HG02852 (cell line): ENCODE measurements at regions not wholly inside any gene's neighbourhood (a gene's known extent, or its start where the extent isn't known, plus 50 kb on each side); places are given as distances from the start of the nearest gene placed in this dataset.

ENCODE experiments used
- ATAC-seq: cut with Tn5 transposase; IDR thresholded peaks from one replicate; pipeline ENCODE4 v1.9.1; 2021; ENCODE audit warnings: mild to moderate bottlenecking, moderate library complexity; ENCODE audit not compliant: unreplicated experiment

- ATAC-seq, result no peak
Measured at GRCh38 chr16:55949518-55949917, 74.3 kb upstream of the CES5A start.

GRCh38 chr16:55948230-55948629 lies 73.1 kb upstream of the CES5A start:
- no peak for ATAC-seq

- no peak for ATAC-seq
Measured at GRCh38 chr16:55947366-55947765, 72.2 kb upstream of the CES5A start.

- ATAC-seq, result no peak
Measured at GRCh38 chr16:55944377-55944802, 69.2 kb upstream of the CES5A start.

GRCh38 chr16:55943267-55943666 lies 68.1 kb upstream of the CES5A start:
- no peak for ATAC-seq

- ATAC-seq, result no peak
Measured at GRCh38 chr16:55942821-55943220, 67.6 kb upstream of the CES5A start.

- no peak for ATAC-seq
Measured at GRCh38 chr16:55941552-55941951, 66.4 kb upstream of the CES5A start.

- no peak for ATAC-seq
Measured at GRCh38 chr16:55938126-55938525, 63.0 kb upstream of the CES5A start.

GRCh38 chr16:55933038-55933437 lies 57.9 kb upstream of the CES5A start:
- ATAC-seq, result no peak

- no peak for ATAC-seq
Measured at GRCh38 chr16:55930036-55930435, 54.9 kb upstream of the CES5A start.

GRCh38 chr16:55929181-55929580 lies 54.0 kb upstream of the CES5A start:
- no peak for ATAC-seq

GRCh38 chr16:55925242-55925641 lies 50.1 kb upstream of the CES5A start:
- ATAC-seq, result no peak
